Activated CD4-positive, alpha-beta memory T cell treated with anti-CD3 and anti-CD28 coated beads, Interleukin-2, amount 10 ng/mL, durations not matched to agents 7 days and 5 days (primary cell): ENCODE measurements at regions not wholly inside any gene's neighbourhood (a gene's known extent, or its start where the extent isn't known, plus 50 kb on each side); places are given as distances from the start of the nearest gene placed in this dataset.

Experiments
- CTCF ChIA-PET: fragments of 350-600 bp; sonication (Branson Sonifier 250); formaldehyde crosslinking; loops from one replicate; lab custom pipeline; 2021; ENCODE audit warnings: antibody characterized with exemption, inconsistent platforms; lab: Charles Lee
- POLR2A ChIA-PET: fragments of 350-600 bp; sonication (Branson Sonifier 250); formaldehyde crosslinking; loops from one replicate; lab custom pipeline; 2021; ENCODE audit warnings: antibody characterized with exemption; lab: Charles Lee
- DNase-seq: peaks from one replicate; pipeline ENCODE4 v3.0.0-alpha.2; 2020
- H3K27ac Mint-ChIP-seq: one replicate; pipeline ENCODE4 v1.8.0; 2021; ENCODE audit warnings: mild to moderate bottlenecking, mixed read lengths
- H3K27me3 Mint-ChIP-seq: one replicate; pipeline ENCODE4 v1.8.0; 2021; ENCODE audit warnings: mixed read lengths
- H3K36me3 Mint-ChIP-seq: one replicate; pipeline ENCODE4 v1.8.0; 2021; ENCODE audit warnings: low read depth, mixed read lengths
- H3K4me1 Mint-ChIP-seq: one replicate; pipeline ENCODE4 v1.8.0; 2021; ENCODE audit warnings: mixed read lengths
- H3K4me3 Mint-ChIP-seq: one replicate; pipeline ENCODE4 v1.8.0; 2021; ENCODE audit warnings: mild to moderate bottlenecking, mixed read lengths
- H3K9me3 Mint-ChIP-seq: one replicate; pipeline ENCODE4 v1.8.0; 2021; ENCODE audit warnings: mixed read lengths

- H3K9me3 Mint-ChIP-seq = peaks cover 10% of the 10 kb centered on the region
- H3K27ac Mint-ChIP-seq = no peak overlapping the region
- ChIA-PET POLR2A (interaction anchor here (0.7 kb wide), 1 partner anchor 39 kb away, joined by 4 read pairs; no protein-coding TSS in a partner anchor), CTCF (no interaction called here)
- no peaks in the 10 kb centered on the region for H3K27me3 Mint-ChIP-seq
- no peaks in the 10 kb centered on the region for H3K4me1 Mint-ChIP-seq
- H3K36me3 Mint-ChIP-seq = no peaks in the 10 kb centered on the region
- DNase-seq = no peak
- no peak overlapping the region for H3K4me3 Mint-ChIP-seq
These were observed 720.7 kb upstream of the CXADR start for GRCh38 chr21:16792101-16792500.

DNA sequence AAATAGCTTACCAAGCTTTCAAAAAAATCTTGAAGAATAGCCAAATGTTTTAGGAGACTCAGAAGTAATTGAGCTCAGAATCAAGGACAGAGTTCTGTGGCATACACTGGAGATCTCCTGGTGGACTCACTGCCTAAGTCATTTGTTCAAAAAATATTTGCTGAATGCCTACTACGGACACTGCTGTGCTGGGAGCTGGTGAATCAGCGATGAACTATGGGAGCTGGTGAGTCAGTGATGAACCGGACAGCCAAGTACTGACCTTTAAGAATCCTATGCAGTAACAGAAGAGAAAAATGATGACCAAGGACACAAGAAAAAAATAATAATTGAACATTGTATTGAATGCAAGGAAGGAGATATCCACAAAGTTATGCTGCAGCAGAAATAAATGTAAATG is 717.9 kb upstream of the CXADR start:
- Mint-ChIP-seq H3K27me3 (no peaks in the 10 kb centered on the region), H3K36me3 (no peaks in the 10 kb centered on the region), H3K27ac (no peak overlapping the region), H3K4me3 (no peak overlapping the region), H3K4me1 (no peaks in the 10 kb centered on the region), H3K9me3 (peaks cover 13% of the 10 kb centered on the region)
- CTCF ChIA-PET = no interaction called here
- POLR2A ChIA-PET = no interaction called here
- no peak for DNase-seq

- Mint-ChIP-seq H3K9me3 (peaks cover 15% of the 10 kb centered on the region), H3K27me3 (no peaks in the 10 kb centered on the region), H3K4me3 (no peak overlapping the region), H3K27ac (no peak overlapping the region), H3K4me1 (no peaks in the 10 kb centered on the region), H3K36me3 (no peaks in the 10 kb centered on the region)
- POLR2A ChIA-PET = no interaction called here
- CTCF ChIA-PET = no interaction called here
- no peak for DNase-seq
These were observed 716.1 kb upstream of the CXADR start for GRCh38 chr21:16796776-16797175.

DNA sequence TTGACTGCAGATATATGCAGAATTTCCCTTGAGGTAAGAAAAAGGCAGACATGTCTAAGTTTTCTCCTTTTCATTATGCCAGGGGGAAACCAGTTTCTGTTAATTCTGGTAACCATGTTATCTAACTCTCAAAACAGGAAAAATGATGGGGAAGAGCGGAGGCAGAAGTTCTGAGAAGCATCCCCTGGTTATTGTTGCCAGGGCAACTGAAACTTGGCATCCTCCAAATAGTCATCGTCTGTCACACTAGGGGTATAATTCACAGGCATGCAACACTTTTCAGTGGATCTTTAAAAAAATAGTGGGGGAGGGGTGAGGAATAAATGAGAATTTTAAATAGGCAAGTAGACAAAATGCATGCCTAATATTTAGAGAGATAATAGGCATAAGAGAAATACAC is 715.3 kb upstream of the CXADR start:
- no peak for DNase-seq
- Mint-ChIP-seq H3K27me3 (no peaks in the 10 kb centered on the region), H3K4me1 (no peaks in the 10 kb centered on the region), H3K36me3 (no peaks in the 10 kb centered on the region), H3K27ac (no peak overlapping the region), H3K9me3 (peaks cover 15% of the 10 kb centered on the region), H3K4me3 (no peak overlapping the region)
- POLR2A ChIA-PET = no interaction called here
- CTCF ChIA-PET = no interaction called here

DNA sequence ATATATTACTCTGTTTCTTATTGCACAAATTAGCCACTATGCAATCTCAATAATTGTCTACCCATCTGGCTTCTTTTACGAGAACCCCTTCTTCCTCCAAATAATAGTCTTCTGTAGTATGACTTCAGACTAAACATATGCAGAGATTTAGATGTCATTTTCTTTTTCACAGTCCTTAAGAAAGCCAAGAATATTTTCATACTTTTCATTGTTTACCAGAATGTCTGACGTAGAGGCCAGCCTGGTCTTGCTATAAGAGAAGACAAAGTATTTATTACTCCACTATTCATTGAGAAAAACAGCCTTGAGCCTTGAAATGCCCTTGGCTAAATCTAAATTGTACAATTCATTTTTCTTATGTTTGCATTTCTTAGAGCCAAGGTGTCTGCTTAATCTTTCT is 714.9 kb upstream of the CXADR start:
- POLR2A ChIA-PET = no interaction called here
- CTCF ChIA-PET = no interaction called here
- Mint-ChIP-seq H3K27ac (no peak overlapping the region), H3K27me3 (no peaks in the 10 kb centered on the region), H3K36me3 (no peaks in the 10 kb centered on the region), H3K4me1 (no peaks in the 10 kb centered on the region), H3K4me3 (no peak overlapping the region), H3K9me3 (peaks cover 14% of the 10 kb centered on the region)
- no peak for DNase-seq

GRCh38 chr21:16800536-16801275 is 712.1 kb upstream of the CXADR start:
- peaks cover 11% of the 10 kb centered on the region for H3K9me3 Mint-ChIP-seq
- POLR2A ChIA-PET = no interaction called here
- no peak overlapping the region for H3K4me3 Mint-ChIP-seq
- no peak overlapping the region for H3K27ac Mint-ChIP-seq
- no peaks in the 10 kb centered on the region for H3K36me3 Mint-ChIP-seq
- DNase-seq = no peak
- CTCF ChIA-PET = no interaction called here
- H3K27me3 Mint-ChIP-seq = no peaks in the 10 kb centered on the region
- no peaks in the 10 kb centered on the region for H3K4me1 Mint-ChIP-seq

DNA sequence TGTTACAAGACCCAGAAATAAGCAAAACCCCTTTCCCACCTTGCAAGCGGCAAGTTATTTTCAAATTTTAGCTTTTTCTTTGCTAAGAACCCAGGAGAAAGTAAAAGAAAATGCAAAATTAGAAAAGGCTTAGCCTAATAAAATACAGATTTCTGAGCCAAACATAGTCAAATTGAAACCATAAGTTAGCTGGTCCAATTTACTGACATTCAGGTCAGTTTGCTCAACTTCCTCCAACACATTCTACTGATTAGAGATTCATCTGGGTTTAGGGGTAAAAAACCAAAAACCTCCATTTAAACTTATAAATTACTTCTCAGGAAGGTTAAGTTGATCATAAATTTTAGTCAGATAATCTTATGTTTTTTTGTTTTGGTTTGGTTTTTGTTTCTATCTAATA is 701.8 kb upstream of the CXADR start:
- H3K4me3 Mint-ChIP-seq = no peak overlapping the region
- H3K27me3 Mint-ChIP-seq = no peaks in the 10 kb centered on the region
- ChIA-PET POLR2A (no interaction called here), CTCF (no interaction called here)
- H3K27ac Mint-ChIP-seq = no peak overlapping the region
- H3K9me3 Mint-ChIP-seq = peaks cover 11% of the 10 kb centered on the region
- H3K4me1 Mint-ChIP-seq = no peaks in the 10 kb centered on the region
- no peak for DNase-seq
- H3K36me3 Mint-ChIP-seq = no peaks in the 10 kb centered on the region

DNA sequence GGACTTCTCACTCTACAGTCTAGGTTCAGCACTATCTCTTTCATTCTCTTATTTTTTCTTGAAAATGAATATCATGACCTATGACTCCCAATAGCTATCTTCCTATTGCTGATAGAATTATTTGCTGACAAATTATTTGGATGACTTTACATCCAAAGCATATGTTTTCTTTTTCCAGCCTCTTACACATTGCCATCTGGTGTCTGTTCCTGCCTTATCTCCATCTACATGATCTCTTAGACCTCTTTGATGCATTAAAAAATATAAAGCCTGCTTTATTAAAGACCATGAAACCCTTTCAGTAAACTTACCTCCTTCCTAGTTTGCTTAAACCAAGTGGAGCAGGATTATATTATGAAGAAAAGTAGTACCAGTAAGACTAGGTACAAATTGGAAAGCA is 700.9 kb upstream of the CXADR start:
- H3K27ac Mint-ChIP-seq = no peak overlapping the region
- no peak for DNase-seq
- H3K9me3 Mint-ChIP-seq = peaks cover 11% of the 10 kb centered on the region
- H3K4me1 Mint-ChIP-seq = no peaks in the 10 kb centered on the region
- no peak overlapping the region for H3K4me3 Mint-ChIP-seq
- no peaks in the 10 kb centered on the region for H3K36me3 Mint-ChIP-seq
- H3K27me3 Mint-ChIP-seq = no peaks in the 10 kb centered on the region
- CTCF ChIA-PET = no interaction called here
- POLR2A ChIA-PET = no interaction called here

DNA sequence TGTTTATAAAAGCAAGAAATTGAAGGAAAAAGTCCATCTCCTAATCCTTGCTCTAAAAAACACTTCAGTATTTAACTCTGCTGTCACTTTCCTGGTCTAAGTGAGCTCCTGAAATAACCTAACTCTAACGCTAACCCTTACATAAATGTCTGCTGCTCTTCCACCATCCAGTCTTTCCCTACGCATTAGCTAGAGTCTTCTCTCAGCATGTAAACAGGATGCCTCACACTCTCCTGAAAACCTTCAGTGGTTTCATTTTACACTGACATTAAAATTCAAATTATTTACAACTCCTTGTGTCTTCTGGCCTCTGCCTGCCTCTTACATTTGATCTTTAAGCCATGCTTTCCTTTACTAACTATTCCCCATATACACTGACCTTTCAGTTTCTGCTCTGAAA is 697.6 kb upstream of the CXADR start:
- ChIA-PET CTCF (no interaction called here), POLR2A (no interaction called here)
- no peak for DNase-seq
- H3K27ac Mint-ChIP-seq = no peak overlapping the region
- H3K36me3 Mint-ChIP-seq = no peaks in the 10 kb centered on the region
- no peaks in the 10 kb centered on the region for H3K27me3 Mint-ChIP-seq
- H3K4me1 Mint-ChIP-seq = no peaks in the 10 kb centered on the region
- H3K9me3 Mint-ChIP-seq = peaks cover 12% of the 10 kb centered on the region
- H3K4me3 Mint-ChIP-seq = no peak overlapping the region

DNA sequence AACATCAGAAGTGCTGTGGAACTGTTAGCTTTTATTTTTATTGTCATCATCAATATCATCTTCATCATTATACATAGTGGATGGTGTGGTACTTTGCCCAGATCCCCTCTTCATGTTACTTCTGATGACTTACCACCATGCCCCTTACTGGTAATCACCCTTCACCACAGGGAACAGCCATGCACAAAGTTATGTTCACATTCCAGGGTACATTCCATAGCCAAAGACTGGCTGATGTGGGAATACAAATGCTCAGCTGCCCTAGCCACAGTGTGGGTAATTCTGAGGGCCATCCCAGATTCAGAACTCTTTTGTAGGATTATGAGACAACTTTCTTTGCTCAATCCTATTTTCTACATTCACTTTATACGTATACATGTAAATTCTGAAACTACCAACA is 691.3 kb upstream of the CXADR start:
- no peaks in the 10 kb centered on the region for H3K4me1 Mint-ChIP-seq
- ChIA-PET CTCF (no interaction called here), POLR2A (no interaction called here)
- no peak overlapping the region for H3K4me3 Mint-ChIP-seq
- no peak for DNase-seq
- H3K27me3 Mint-ChIP-seq = no peaks in the 10 kb centered on the region
- no peaks in the 10 kb centered on the region for H3K36me3 Mint-ChIP-seq
- H3K9me3 Mint-ChIP-seq = peaks cover 40% of the 10 kb centered on the region
- H3K27ac Mint-ChIP-seq = no peak overlapping the region

- no peaks in the 10 kb centered on the region for H3K4me1 Mint-ChIP-seq
- DNase-seq = no peak
- H3K27me3 Mint-ChIP-seq = no peaks in the 10 kb centered on the region
- H3K27ac Mint-ChIP-seq = no peak overlapping the region
- peaks cover 16% of the 10 kb centered on the region for H3K9me3 Mint-ChIP-seq
- H3K36me3 Mint-ChIP-seq = no peaks in the 10 kb centered on the region
- POLR2A ChIA-PET = no interaction called here
- no peak overlapping the region for H3K4me3 Mint-ChIP-seq
- CTCF ChIA-PET = no interaction called here
These were observed 683.3 kb upstream of the CXADR start for GRCh38 chr21:16829532-16829931.

DNA sequence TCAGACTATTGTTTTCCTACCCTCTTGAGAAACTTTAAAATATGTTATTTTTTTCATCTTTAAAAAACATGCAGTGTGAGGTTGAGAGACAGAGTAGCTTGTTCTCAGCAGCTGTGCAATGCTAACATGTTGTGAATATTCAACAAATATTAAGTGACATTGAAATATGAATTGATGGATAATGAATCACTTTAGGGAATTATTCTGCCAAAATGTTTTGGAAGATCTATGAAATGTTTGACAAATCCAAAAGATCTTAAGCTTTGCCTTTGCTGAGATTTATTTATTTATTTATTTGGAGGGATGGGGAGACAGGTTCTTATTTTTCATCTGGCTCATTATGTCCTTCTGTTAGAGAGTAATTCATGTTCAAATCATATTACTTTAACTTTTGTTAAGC is 680.1 kb upstream of the CXADR start:
- Mint-ChIP-seq H3K27ac (no peak overlapping the region), H3K4me1 (no peaks in the 10 kb centered on the region), H3K27me3 (no peaks in the 10 kb centered on the region), H3K36me3 (no peaks in the 10 kb centered on the region), H3K4me3 (no peak overlapping the region), H3K9me3 (no peaks in the 10 kb centered on the region)
- CTCF ChIA-PET = no interaction called here
- POLR2A ChIA-PET = no interaction called here
- no peak for DNase-seq

GRCh38 chr21:16834791-16835190 is 678.1 kb upstream of the CXADR start:
- DNase-seq = no peak
- POLR2A ChIA-PET = no interaction called here
- no peaks in the 10 kb centered on the region for H3K27me3 Mint-ChIP-seq
- H3K27ac Mint-ChIP-seq = no peak overlapping the region
- CTCF ChIA-PET = interaction anchor here (0.6 kb wide), 1 partner anchor 963 kb away, joined by 5 read pairs; no protein-coding TSS in a partner anchor
- H3K4me3 Mint-ChIP-seq = no peak overlapping the region
- no peaks in the 10 kb centered on the region for H3K4me1 Mint-ChIP-seq
- peaks cover 3% of the 10 kb centered on the region for H3K9me3 Mint-ChIP-seq
- no peaks in the 10 kb centered on the region for H3K36me3 Mint-ChIP-seq

DNA sequence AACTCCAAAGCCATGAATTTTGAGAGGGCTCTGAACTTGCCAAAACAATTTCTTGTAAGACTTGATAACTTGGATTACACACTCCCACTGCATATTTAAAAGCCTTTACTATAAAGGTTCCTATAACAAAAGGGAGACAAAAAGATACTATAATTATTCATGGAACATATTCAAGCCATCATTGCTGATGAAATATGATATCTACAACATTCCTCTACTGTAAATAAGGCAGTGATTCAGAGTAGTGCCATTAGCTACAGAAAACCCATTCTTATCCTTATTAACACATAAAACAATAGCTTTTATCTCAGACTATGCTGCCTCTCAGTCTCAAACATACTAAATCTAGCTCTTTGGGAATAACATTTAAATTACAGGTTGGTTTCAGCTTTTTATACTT is 675.5 kb upstream of the CXADR start:
- Mint-ChIP-seq H3K4me1 (no peaks in the 10 kb centered on the region), H3K36me3 (no peaks in the 10 kb centered on the region), H3K27ac (no peak overlapping the region), H3K9me3 (peaks cover 3% of the 10 kb centered on the region), H3K27me3 (no peaks in the 10 kb centered on the region), H3K4me3 (no peak overlapping the region)
- CTCF ChIA-PET = no interaction called here
- DNase-seq = no peak
- POLR2A ChIA-PET = no interaction called here
